ENCODE measurements at regions not wholly inside any gene's neighbourhood (a gene's known extent, or its start where the extent isn't known, plus 50 kb on each side); places are given as distances from the start of the nearest gene placed in this dataset.

GRCh38 chr7:34365011-34365410 is 293.0 kb upstream of the NPSR1 start:
- no peak for DNase-seq (ENCODE audit: low spot score)
- H3K36me3 ChIP-seq (replicated peaks; ENCODE audit: insufficient read depth, low read depth), result no peaks in the 10 kb centered on the region
- no peak overlapping the region for H3K27ac ChIP-seq
- no peaks in the 10 kb centered on the region for H3K4me1 ChIP-seq (ENCODE audit: insufficient read depth)
- H3K79me2 ChIP-seq, result no peaks in the 10 kb centered on the region
- TF ChIP-seq EZH2phosphoT487 (IDR thresholded peaks at IDR 0.05; ENCODE audit: low read depth, severe bottlenecking, unreplicated experiment), result no peak
- no peak for TF ChIP-seq EZH2 (IDR thresholded peaks at IDR 0.05; ENCODE audit: borderline replicate concordance)
- TF ChIP-seq CTCF (IDR thresholded peaks at IDR 0.05; ENCODE audit: poor library complexity), result no peak
- no peak overlapping the region for H3K4me2 ChIP-seq
- no peak overlapping the region for H3K4me3 ChIP-seq
- no peaks in the 10 kb centered on the region for H3K27me3 ChIP-seq
- no peaks in the 10 kb centered on the region for H3K9me3 ChIP-seq (ENCODE audit: low read depth)
- H4K20me1 ChIP-seq (ENCODE audit: insufficient read depth, poor library complexity, severe bottlenecking), result no peaks in the 10 kb centered on the region
- 93% methylated on average over 1 of the region's 1 CpG for WGBS (ENCODE audit: low lambda C conversion rate, missing lambda C conversion rate)
- H3K9me2 ChIP-seq (replicated peaks; ENCODE audit: insufficient read depth), result no peaks in the 10 kb centered on the region
- H2AFZ ChIP-seq, result no peak overlapping the region

GRCh38 chr7:34365611-34366010 is 292.4 kb upstream of the NPSR1 start:
- Histone ChIP-seq H3K4me3 (no peak overlapping the region), H3K27me3 (no peaks in the 10 kb centered on the region), H3K4me2 (no peak overlapping the region), H3K4me1 (ENCODE audit: insufficient read depth) (no peaks in the 10 kb centered on the region), H3K36me3 (replicated peaks; ENCODE audit: insufficient read depth, low read depth) (no peaks in the 10 kb centered on the region), H3K9me3 (ENCODE audit: low read depth) (no peaks in the 10 kb centered on the region), H3K27ac (no peak overlapping the region), H3K9me2 (replicated peaks; ENCODE audit: insufficient read depth) (no peaks in the 10 kb centered on the region), H2AFZ (no peak overlapping the region), H4K20me1 (ENCODE audit: insufficient read depth, poor library complexity, severe bottlenecking) (no peaks in the 10 kb centered on the region), H3K79me2 (no peaks in the 10 kb centered on the region)
- no peak for DNase-seq (ENCODE audit: low spot score)
- 96% methylated on average over 5 of the region's 5 CpGs for WGBS (ENCODE audit: low lambda C conversion rate, missing lambda C conversion rate)
- TF ChIP-seq CTCF (IDR thresholded peaks at IDR 0.05; ENCODE audit: poor library complexity) (no peak), EZH2phosphoT487 (IDR thresholded peaks at IDR 0.05; ENCODE audit: low read depth, severe bottlenecking, unreplicated experiment) (no peak), EZH2 (IDR thresholded peaks at IDR 0.05; ENCODE audit: borderline replicate concordance) (no peak)

GRCh38 chr7:34371922-34372321 is 286.1 kb upstream of the NPSR1 start:
- no peak overlapping the region for H3K4me2 ChIP-seq

More at GRCh38 chr7:34371922-34372321, 286.1 kb upstream of the NPSR1 start:
- Histone ChIP-seq H3K27ac (no peak overlapping the region), H3K36me3 (replicated peaks; ENCODE audit: insufficient read depth, low read depth) (no peaks in the 10 kb centered on the region), H3K9me3 (ENCODE audit: low read depth) (no peaks in the 10 kb centered on the region), H2AFZ (no peak overlapping the region), H3K79me2 (no peaks in the 10 kb centered on the region), H3K27me3 (no peaks in the 10 kb centered on the region), H3K4me3 (no peak overlapping the region), H3K4me1 (ENCODE audit: insufficient read depth) (no peaks in the 10 kb centered on the region), H4K20me1 (ENCODE audit: insufficient read depth, poor library complexity, severe bottlenecking) (no peaks in the 10 kb centered on the region), H3K9me2 (replicated peaks; ENCODE audit: insufficient read depth) (no peaks in the 10 kb centered on the region)
- WGBS (ENCODE audit: low lambda C conversion rate, missing lambda C conversion rate), result 85% methylated on average over 4 of the region's 4 CpGs
- DNase-seq (ENCODE audit: low spot score), result no peak
- no peak for TF ChIP-seq EZH2phosphoT487 (IDR thresholded peaks at IDR 0.05; ENCODE audit: low read depth, severe bottlenecking, unreplicated experiment)
- TF ChIP-seq EZH2 (IDR thresholded peaks at IDR 0.05; ENCODE audit: borderline replicate concordance), result no peak
- TF ChIP-seq CTCF (IDR thresholded peaks at IDR 0.05; ENCODE audit: poor library complexity), result no peak
